Kidney (tissue), 13 donors: ENCODE measurements at regions not wholly inside any gene's neighbourhood (a gene's known extent, or its start where the extent isn't known, plus 50 kb on each side); places are given as distances from the start of the nearest gene placed in this dataset.

Experiments used
- DNase-seq, 5 donors: peaks; one replicate each; pipeline ENCODE4 v3.0.0-alpha.2; 2013 to 2020
- FAIRE-seq: peaks from 2 replicates; lab custom pipeline; 2012; peaks lifted over from hg19 to GRCh38; lab: Jason Lieb, UNC
- H3K27ac ChIP-seq, 2 donors: one replicate each; pipeline ENCODE4 v1.7.0; 2013; ENCODE audit warnings: low read depth in 2 of 2, low read length in 2 of 2, inconsistent platforms in 1 of 2
- H3K27me3 ChIP-seq: one replicate; pipeline ENCODE4 v1.7.1; 2013; ENCODE audit warnings: low read length, inconsistent platforms; ENCODE audit not compliant: control insufficient read depth, insufficient read depth
- H3K36me3 ChIP-seq, 3 donors: one replicate each; pipeline versions ENCODE4 v1.7.0 to v1.7.1; 2013; ENCODE audit warnings: low read length in 3 of 3, control low read depth in 1 of 3, inconsistent platforms in 1 of 3; ENCODE audit not compliant: insufficient read depth in 3 of 3, control insufficient read depth in 2 of 3
- H3K4me1 ChIP-seq, 3 donors: one replicate each; pipeline versions ENCODE4 v1.7.0 to v1.7.1; 2013; ENCODE audit warnings: low read length in 3 of 3, inconsistent platforms in 1 of 3, low read depth in 1 of 3; ENCODE audit not compliant: control insufficient read depth in 2 of 3, insufficient read depth in 2 of 3
- H3K4me3 ChIP-seq, 3 donors: one replicate each; pipeline versions ENCODE4 v1.7.0 to v1.8.1; 2013; ENCODE audit warnings: low read length in 3 of 3, control low read depth in 1 of 3, inconsistent platforms in 1 of 3
- H3K9ac ChIP-seq, 3 donors: one replicate each; pipeline versions ENCODE4 v1.7.0 to v1.7.1; 2013; ENCODE audit warnings: low read length in 3 of 3, control low read depth in 1 of 3, inconsistent platforms in 1 of 3
- H3K9me3 ChIP-seq, 3 donors: one replicate each; pipeline versions ENCODE4 v1.7.0 to v1.7.1; 2013; ENCODE audit warnings: low read length in 3 of 3, control low read depth in 1 of 3, inconsistent platforms in 1 of 3; ENCODE audit not compliant: control insufficient read depth in 2 of 3, insufficient read depth in 1 of 3
- intact Hi-C: fragments of 100-400 bp; cut with DNase I; formaldehyde crosslinking; loops from one replicate; pipeline ENCODE4 v1.11.1; 2022
- TF ChIP-seq, protein P1 (sequence below): IDR thresholded peaks from 3 replicates; pipeline ENCODE4 v1.5.1; 2012; ENCODE audit warnings: mild to moderate bottlenecking, moderate library complexity, borderline replicate concordance; ENCODE audit not compliant: insufficient read depth; ENCODE audit errors: extremely low read depth
- donor health status: control.
- donor health status: control.
- donor health status: control.
- donor health status: control.
- donor health status: control.
- donor health status: DM: yes; HTN: yes; CAD: no.
- donor health status: Normal renal cell carcinoma (clear cell type).

GRCh38 chr4:152269448-152270191, 266.3 kb downstream of the FBXW7 start:
- FAIRE-seq, result no peak
- no peak for DNase-seq
- no peak overlapping the region for H3K9ac ChIP-seq
- H3K27ac ChIP-seq, result no peak overlapping the region
- intact Hi-C loops, result no loop called here
- no peaks in the 10 kb centered on the region for H3K9me3 ChIP-seq
- no peaks in the 10 kb centered on the region for H3K4me1 ChIP-seq
- H3K27me3 ChIP-seq, result no peaks in the 10 kb centered on the region
- H3K36me3 ChIP-seq, result no peaks in the 10 kb centered on the region
- TF ChIP-seq, protein P1, sequence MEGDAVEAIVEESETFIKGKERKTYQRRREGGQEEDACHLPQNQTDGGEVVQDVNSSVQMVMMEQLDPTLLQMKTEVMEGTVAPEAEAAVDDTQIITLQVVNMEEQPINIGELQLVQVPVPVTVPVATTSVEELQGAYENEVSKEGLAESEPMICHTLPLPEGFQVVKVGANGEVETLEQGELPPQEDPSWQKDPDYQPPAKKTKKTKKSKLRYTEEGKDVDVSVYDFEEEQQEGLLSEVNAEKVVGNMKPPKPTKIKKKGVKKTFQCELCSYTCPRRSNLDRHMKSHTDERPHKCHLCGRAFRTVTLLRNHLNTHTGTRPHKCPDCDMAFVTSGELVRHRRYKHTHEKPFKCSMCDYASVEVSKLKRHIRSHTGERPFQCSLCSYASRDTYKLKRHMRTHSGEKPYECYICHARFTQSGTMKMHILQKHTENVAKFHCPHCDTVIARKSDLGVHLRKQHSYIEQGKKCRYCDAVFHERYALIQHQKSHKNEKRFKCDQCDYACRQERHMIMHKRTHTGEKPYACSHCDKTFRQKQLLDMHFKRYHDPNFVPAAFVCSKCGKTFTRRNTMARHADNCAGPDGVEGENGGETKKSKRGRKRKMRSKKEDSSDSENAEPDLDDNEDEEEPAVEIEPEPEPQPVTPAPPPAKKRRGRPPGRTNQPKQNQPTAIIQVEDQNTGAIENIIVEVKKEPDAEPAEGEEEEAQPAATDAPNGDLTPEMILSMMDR, result no peak
- no peak overlapping the region for H3K4me3 ChIP-seq

DNA sequence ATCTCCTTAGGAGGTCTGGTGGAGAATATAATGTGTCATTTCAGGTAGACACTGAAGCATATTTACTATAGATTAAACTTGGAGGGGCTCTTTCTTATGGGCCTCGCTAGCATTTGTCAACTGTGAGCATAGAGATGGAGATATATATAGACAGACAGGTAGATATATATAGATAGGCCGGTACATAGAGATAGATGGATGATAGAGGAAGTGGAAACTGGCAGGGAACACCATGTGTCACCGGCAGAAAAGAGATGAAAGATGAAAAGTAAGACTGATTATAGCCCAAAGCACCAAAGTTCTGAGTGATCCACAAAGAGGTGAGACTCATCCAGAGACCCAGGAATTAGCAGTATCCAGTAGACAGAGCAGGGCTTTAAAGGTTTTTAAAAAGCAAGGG, 268.1 kb downstream of the FBXW7 start:
- H3K4me1 ChIP-seq, result no peaks in the 10 kb centered on the region
- DNase-seq, result no peak
- H3K9me3 ChIP-seq, result no peaks in the 10 kb centered on the region
- H3K27ac ChIP-seq, result no peak overlapping the region
- H3K36me3 ChIP-seq, result no peaks in the 10 kb centered on the region
- intact Hi-C loops, result no loop called here
- no peaks in the 10 kb centered on the region for H3K27me3 ChIP-seq
- TF ChIP-seq, protein P1, result no peak
- H3K9ac ChIP-seq, result no peak overlapping the region
- no peak for FAIRE-seq
- H3K4me3 ChIP-seq, result no peak overlapping the region

GRCh38 chr4:152266831-152267480, 268.9 kb downstream of the FBXW7 start:
- intact Hi-C loops, result no loop called here
- no peak for DNase-seq
- Histone ChIP-seq H3K9ac (no peak overlapping the region), H3K4me1 (no peaks in the 10 kb centered on the region), H3K36me3 (no peaks in the 10 kb centered on the region), H3K9me3 (no peaks in the 10 kb centered on the region), H3K27ac (no peak overlapping the region), H3K27me3 (no peaks in the 10 kb centered on the region), H3K4me3 (no peak overlapping the region)
- TF ChIP-seq, protein P1, result no peak
- no peak for FAIRE-seq
